ENCODE measurements at regions not wholly inside any gene's neighbourhood (a gene's known extent, or its start where the extent isn't known, plus 50 kb on each side); places are given as distances from the start of the nearest gene placed in this dataset.

DNA sequence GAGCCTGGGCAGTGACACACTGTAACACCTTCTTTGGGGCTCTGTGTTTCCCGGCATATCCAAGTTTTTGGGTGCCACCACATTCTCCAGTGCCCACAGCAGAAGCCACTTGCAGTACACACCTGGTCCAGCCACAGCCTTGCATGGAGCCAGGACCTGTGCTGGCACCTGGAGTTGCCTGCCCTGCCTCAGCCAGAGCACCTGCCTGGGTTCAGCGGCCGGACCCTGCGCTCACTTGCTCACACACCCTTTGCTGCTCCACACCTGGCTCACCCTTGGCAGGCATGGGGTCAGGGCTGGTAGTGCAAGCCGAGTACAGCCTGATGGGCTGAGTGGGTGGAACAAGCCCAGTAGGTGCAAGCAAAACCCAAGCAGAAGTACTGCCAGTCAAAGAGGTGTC, 1511.1 kb downstream of the TECRL start:
- H3K9me3 ChIP-seq: no peaks in the 10 kb centered on the region
- no peak for DNase-seq
- TF ChIP-seq POLR2A (IDR thresholded peaks at IDR 0.05): no peak
- TF ChIP-seq, protein P1, sequence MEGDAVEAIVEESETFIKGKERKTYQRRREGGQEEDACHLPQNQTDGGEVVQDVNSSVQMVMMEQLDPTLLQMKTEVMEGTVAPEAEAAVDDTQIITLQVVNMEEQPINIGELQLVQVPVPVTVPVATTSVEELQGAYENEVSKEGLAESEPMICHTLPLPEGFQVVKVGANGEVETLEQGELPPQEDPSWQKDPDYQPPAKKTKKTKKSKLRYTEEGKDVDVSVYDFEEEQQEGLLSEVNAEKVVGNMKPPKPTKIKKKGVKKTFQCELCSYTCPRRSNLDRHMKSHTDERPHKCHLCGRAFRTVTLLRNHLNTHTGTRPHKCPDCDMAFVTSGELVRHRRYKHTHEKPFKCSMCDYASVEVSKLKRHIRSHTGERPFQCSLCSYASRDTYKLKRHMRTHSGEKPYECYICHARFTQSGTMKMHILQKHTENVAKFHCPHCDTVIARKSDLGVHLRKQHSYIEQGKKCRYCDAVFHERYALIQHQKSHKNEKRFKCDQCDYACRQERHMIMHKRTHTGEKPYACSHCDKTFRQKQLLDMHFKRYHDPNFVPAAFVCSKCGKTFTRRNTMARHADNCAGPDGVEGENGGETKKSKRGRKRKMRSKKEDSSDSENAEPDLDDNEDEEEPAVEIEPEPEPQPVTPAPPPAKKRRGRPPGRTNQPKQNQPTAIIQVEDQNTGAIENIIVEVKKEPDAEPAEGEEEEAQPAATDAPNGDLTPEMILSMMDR (IDR thresholded peaks at IDR 0.05): no peak
- H3K4me3 ChIP-seq: no peak overlapping the region
- intact Hi-C loops (cut with DNase I; ENCODE audit: low total_unique reads): no loop called here
- no peaks in the 10 kb centered on the region for H3K4me1 ChIP-seq
- no peak overlapping the region for H3K27ac ChIP-seq
- no peaks in the 10 kb centered on the region for H3K36me3 ChIP-seq (ENCODE audit: low read depth, missing control alignments)
- 94% methylated on average over 5 of the region's 5 CpGs; no CpG with 5 or more reads in 1 of the 2 donors for WGBS, 2 donors
- H3K27me3 ChIP-seq: no peaks in the 10 kb centered on the region

DNA sequence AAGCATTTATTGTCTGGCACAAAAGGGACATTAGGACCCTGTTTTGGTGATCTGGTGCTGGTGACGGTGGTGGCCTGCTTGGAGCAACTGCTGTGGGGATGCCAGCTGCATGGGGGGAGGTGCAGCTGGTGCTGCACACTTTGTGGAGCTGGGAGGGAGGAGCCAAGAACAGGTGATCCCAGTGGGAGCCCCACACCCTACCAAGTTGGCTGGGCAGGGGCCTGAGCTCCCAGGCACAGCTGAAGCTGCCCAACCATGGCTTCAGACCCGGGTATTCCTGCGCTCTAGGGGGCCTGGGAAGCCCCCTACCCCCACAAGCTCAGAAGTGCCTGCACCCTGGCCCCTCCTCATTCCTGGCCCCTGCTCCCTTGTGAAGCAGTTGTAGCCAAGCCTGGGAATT, 1512.5 kb downstream of the TECRL start:
- Histone ChIP-seq H3K36me3 (ENCODE audit: low read depth, missing control alignments) (no peaks in the 10 kb centered on the region), H3K27me3 (no peaks in the 10 kb centered on the region), H3K4me3 (no peak overlapping the region), H3K27ac (no peak overlapping the region), H3K4me1 (no peaks in the 10 kb centered on the region), H3K9me3 (no peaks in the 10 kb centered on the region)
- no peak for DNase-seq
- intact Hi-C loops (cut with DNase I; ENCODE audit: low total_unique reads): no loop called here
- 83 to 84% methylated on average over 1 to 3 of the region's 3 CpGs for WGBS, 2 donors
- TF ChIP-seq, protein P1 (IDR thresholded peaks at IDR 0.05): no peak
- TF ChIP-seq POLR2A (IDR thresholded peaks at IDR 0.05): no peak

DNA sequence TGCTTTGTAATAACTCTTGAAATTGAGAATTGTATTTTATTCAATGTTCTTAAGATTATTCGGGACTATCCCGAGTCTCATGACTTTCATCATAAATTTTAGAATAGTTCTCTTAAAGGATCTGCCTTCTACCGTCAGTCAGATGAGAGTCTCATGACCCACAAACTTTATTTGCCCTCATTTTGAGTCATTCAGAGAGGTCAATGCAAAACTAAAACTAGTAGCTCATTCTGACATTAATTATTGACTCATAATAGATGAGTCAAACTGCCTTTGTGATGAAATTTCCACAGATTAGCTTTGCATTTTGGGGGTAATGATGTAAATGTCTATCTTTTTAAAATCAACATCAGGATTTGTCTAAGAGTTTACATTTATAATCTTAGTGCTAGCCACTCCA, 1527.3 kb downstream of the TECRL start:
- no peak overlapping the region for H3K27ac ChIP-seq
- no peaks in the 10 kb centered on the region for H3K27me3 ChIP-seq
- H3K4me1 ChIP-seq: no peaks in the 10 kb centered on the region
- no peaks in the 10 kb centered on the region for H3K36me3 ChIP-seq (ENCODE audit: low read depth, missing control alignments)
- no peak for DNase-seq
- intact Hi-C loops (cut with DNase I; ENCODE audit: low total_unique reads): no loop called here
- H3K9me3 ChIP-seq: no peaks in the 10 kb centered on the region
- 83 to 92% methylated on average over 3 of the region's 3 CpGs for WGBS, 2 donors
- H3K4me3 ChIP-seq: no peak overlapping the region
- TF ChIP-seq, protein P1 (IDR thresholded peaks at IDR 0.05): no peak
- no peak for TF ChIP-seq POLR2A (IDR thresholded peaks at IDR 0.05)

DNA sequence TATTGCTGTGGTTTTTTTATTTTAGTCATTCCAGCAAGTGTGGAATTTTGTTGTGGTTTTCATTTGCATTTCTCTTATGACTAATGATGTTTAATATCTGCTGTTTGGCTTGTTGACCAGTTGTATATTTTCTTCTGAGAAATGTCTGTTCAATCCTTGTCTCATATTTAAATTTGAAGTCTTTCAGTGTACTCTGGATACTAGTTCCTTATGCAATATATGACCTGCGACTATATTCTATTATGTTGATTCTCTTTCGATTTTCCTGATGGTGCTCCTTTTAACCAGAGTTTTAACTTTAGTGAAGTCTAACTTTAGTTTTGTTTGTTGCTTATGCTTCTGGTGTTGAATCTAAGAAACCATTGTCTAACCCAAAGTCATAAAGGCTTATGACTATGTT, 1528.0 kb downstream of the TECRL start:
- H3K27me3 ChIP-seq: no peaks in the 10 kb centered on the region
- H3K4me1 ChIP-seq: no peaks in the 10 kb centered on the region
- intact Hi-C loops (cut with DNase I; ENCODE audit: low total_unique reads): no loop called here
- H3K9me3 ChIP-seq: no peaks in the 10 kb centered on the region
- no peak overlapping the region for H3K27ac ChIP-seq
- no peaks in the 10 kb centered on the region for H3K36me3 ChIP-seq (ENCODE audit: low read depth, missing control alignments)
- TF ChIP-seq POLR2A (IDR thresholded peaks at IDR 0.05): no peak
- TF ChIP-seq, protein P1 (IDR thresholded peaks at IDR 0.05): no peak
- no peak overlapping the region for H3K4me3 ChIP-seq
- 83 to 88% methylated on average over 2 of the region's 2 CpGs for whole genome bisulfite sequencing, 2 donors
- no peak for DNase-seq

DNA sequence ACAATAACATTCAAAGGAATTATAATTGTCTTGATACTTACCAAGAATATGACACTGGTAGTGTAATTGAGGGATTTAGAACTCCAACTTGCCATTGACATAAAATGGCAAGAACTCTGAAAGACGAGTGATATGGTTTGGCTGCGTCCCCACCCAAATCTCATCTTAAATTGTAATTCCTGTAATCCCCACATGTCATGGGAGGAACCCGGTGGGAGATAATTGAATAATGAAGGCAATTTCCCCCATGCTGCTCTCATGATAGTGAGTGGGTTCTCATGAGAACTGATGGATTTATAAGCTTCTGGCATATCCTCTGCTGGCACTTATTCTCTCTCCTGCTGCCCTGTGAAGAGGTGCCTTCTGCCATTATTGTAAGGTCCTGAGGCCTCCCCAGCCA, 1536.4 kb downstream of the TECRL start:
- no peak overlapping the region for H3K27ac ChIP-seq
- intact Hi-C loops (cut with DNase I; ENCODE audit: low total_unique reads): no loop called here
- no peaks in the 10 kb centered on the region for H3K27me3 ChIP-seq
- TF ChIP-seq, protein P1 (IDR thresholded peaks at IDR 0.05): no peak
- TF ChIP-seq POLR2A (IDR thresholded peaks at IDR 0.05): no peak
- H3K4me1 ChIP-seq: no peaks in the 10 kb centered on the region
- WGBS, 2 donors: 92 to 93% methylated on average over 3 of the region's 3 CpGs
- no peaks in the 10 kb centered on the region for H3K9me3 ChIP-seq
- no peaks in the 10 kb centered on the region for H3K36me3 ChIP-seq (ENCODE audit: low read depth, missing control alignments)
- no peak for DNase-seq
- no peak overlapping the region for H3K4me3 ChIP-seq

All from testis (tissue), 2 donors.